ENCODE measurements at regions not wholly inside any gene's neighbourhood (a gene's known extent, or its start where the extent isn't known, plus 50 kb on each side); places are given as distances from the start of the nearest gene placed in this dataset.
A peak's percentile ranks its signal among the peaks of the same experiment; 100 is the strongest.

GRCh38 chr5:17352223-17352622 is 134.8 kb downstream of the BASP1 start:
- WGBS, 2 donors = 74 to 75% methylated on average over 3 of the region's 3 CpGs
- Histone ChIP-seq H3K36me3 (no peaks in the 10 kb centered on the region), H3K27ac (no peak overlapping the region), H3K4me3 (no peak overlapping the region), H3K9me3 (peaks cover 0 to 19% (median 0%) of the 10 kb centered on the region in 11 donors), H3K27me3 (no peaks in the 10 kb centered on the region), H3K4me1 (no peaks in the 10 kb centered on the region)
- ATAC-seq = no peak
- TF ChIP-seq, protein P1, sequence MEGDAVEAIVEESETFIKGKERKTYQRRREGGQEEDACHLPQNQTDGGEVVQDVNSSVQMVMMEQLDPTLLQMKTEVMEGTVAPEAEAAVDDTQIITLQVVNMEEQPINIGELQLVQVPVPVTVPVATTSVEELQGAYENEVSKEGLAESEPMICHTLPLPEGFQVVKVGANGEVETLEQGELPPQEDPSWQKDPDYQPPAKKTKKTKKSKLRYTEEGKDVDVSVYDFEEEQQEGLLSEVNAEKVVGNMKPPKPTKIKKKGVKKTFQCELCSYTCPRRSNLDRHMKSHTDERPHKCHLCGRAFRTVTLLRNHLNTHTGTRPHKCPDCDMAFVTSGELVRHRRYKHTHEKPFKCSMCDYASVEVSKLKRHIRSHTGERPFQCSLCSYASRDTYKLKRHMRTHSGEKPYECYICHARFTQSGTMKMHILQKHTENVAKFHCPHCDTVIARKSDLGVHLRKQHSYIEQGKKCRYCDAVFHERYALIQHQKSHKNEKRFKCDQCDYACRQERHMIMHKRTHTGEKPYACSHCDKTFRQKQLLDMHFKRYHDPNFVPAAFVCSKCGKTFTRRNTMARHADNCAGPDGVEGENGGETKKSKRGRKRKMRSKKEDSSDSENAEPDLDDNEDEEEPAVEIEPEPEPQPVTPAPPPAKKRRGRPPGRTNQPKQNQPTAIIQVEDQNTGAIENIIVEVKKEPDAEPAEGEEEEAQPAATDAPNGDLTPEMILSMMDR (IDR thresholded peaks at IDR 0.05) = no peak
- DNase-seq = no peak
- intact Hi-C loops (cut with DNase I) = no loop called here

DNA sequence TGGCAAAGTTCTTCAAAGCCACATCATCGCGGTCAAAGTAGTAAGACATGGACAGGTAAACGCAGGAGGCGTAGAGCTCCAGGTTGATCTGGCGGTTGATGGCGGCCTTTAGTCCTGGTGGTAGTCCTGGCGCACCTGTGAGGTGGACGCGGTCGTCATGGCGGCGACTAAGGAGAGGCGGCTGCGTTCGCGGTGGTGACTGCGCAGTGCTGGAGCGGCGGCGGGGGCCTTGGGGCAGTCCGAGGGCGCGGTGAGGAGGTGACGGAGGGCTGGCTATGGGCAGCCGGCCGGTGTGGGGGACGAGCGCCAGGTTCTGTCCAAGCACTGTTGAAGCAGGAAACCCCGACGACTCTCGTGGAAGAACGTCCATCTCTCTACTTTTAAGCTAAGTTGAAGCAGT is 136.8 kb downstream of the BASP1 start:
- DNase-seq = no peak
- 96% methylated on average over 32 of the region's 32 CpGs for WGBS, 2 donors

GRCh38 chr5:17355586-17356346 is 138.3 kb downstream of the BASP1 start:
- H3K9me3 ChIP-seq = peaks cover 0 to 23% (median 0%) of the 10 kb centered on the region in 11 donors

More for the DNA sequence above, 136.8 kb downstream of the BASP1 start:
- peaks cover 0 to 23% (median 0%) of the 10 kb centered on the region in 11 donors for H3K9me3 ChIP-seq
- TF ChIP-seq, protein P1 (IDR thresholded peaks at IDR 0.05) = no peak
- H3K4me1 ChIP-seq = peaks cover 0 to 4% (median 0%) of the 10 kb centered on the region in 9 donors
- no peak for ATAC-seq
- H3K4me3 ChIP-seq = no peak overlapping the region
- intact Hi-C loops (cut with DNase I) = no loop called here
- H3K27ac ChIP-seq = no peak overlapping the region
- no peaks in the 10 kb centered on the region for H3K36me3 ChIP-seq
- no peaks in the 10 kb centered on the region for H3K27me3 ChIP-seq

DNA sequence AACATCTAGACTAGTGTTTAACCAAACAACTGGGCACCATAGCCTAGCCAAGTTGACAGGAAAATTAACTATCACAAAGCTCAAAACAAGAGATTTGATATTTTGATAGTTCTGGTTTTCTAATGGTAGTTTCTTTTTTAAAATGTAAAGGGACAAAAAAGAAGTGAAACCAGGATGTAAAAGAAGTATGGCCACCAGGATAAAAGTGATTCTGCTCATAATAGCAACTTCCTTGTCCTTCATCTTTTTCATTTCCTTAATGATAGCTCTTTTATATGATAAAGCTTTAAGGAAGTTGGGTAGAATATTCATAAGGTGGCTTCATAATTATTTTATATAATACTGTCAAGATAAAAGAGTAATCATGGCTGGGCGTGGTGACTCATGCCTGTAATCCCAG is 139.1 kb downstream of the BASP1 start:
- intact Hi-C loops (cut with DNase I) = no loop called here
- no peaks in the 10 kb centered on the region for H3K27me3 ChIP-seq

More at GRCh38 chr5:17355586-17356346, 138.3 kb downstream of the BASP1 start:
- no peaks in the 10 kb centered on the region for H3K36me3 ChIP-seq
- H3K4me3 ChIP-seq = no peak overlapping the region
- peak overlapping the region in 1 of 10 donors; percentile 46 for H3K27ac ChIP-seq
- ATAC-seq = no peak
- intact Hi-C loops (cut with DNase I) = no loop called here
- WGBS, 2 donors = 75 to 81% methylated on average over 3 of the region's 3 CpGs
- DNase-seq = no peak
- peaks cover 0 to 5% (median 0%) of the 10 kb centered on the region in 9 donors for H3K4me1 ChIP-seq
- TF ChIP-seq, protein P1 (IDR thresholded peaks at IDR 0.05) = no peak
- no peaks in the 10 kb centered on the region for H3K27me3 ChIP-seq

More for the DNA sequence above, 139.1 kb downstream of the BASP1 start:
- Histone ChIP-seq H3K9me3 (peaks cover 0 to 23% (median 0%) of the 10 kb centered on the region in 11 donors), H3K36me3 (no peaks in the 10 kb centered on the region), H3K27ac (peak overlapping the region in 1 of 10 donors; percentile 46), H3K4me3 (no peak overlapping the region), H3K4me1 (peaks cover 0 to 5% (median 0%) of the 10 kb centered on the region in 9 donors)
- DNase-seq = no peak
- 69 to 72% methylated on average over 1 of the region's 1 CpG for WGBS, 2 donors
- TF ChIP-seq, protein P1 (IDR thresholded peaks at IDR 0.05) = no peak
- no peak for ATAC-seq
